GM21526 (cell line): ENCODE measurements at regions not wholly inside any gene's neighbourhood (a gene's known extent, or its start where the extent isn't known, plus 50 kb on each side); places are given as distances from the start of the nearest gene placed in this dataset.

Source experiments
- ATAC-seq: cut with Tn5 transposase; IDR thresholded peaks from one replicate; pipeline ENCODE4 v1.9.1; 2021; ENCODE audit warnings: moderate library complexity; ENCODE audit not compliant: unreplicated experiment, low FRiP score

DNA sequence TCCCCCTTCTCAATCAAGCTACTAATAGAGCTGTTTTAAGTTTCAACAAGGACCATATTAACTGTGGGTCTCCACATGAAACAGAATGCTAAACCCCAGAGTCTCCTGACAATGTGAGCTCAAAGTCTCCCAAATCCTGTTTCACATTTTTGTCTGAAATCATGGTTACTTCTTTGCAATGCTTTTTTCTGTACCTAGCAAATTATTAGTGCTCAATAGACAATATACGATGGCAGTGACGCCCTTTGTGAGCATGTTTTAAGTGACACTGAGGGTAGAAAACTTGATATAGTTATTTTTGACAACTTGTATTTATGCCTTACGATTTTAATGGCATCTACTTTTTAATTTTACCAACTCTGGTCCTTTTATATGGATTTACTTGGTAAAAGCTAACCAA lies 85.4 kb upstream of the SOX5 start:
- no peak for ATAC-seq

DNA sequence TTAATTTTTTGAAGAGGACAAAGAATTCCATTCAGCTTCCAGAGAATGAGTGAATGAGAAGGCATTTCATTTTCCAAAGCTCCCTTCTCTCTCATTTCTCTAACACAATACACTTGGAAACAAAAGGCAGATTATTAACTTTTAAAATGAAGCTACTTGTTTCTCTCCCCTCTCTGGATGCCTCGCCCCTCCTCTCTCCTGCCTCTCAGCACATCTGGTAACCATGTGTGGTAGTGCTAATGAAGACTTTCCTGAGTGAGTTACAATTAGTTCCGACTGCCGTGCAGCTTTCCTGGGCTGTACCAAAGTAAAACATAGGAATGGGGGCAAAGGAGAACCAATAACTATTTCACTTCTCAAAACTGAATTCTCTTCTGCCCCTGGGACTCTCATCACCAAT lies 84.7 kb upstream of the SOX5 start:
- no peak for ATAC-seq

DNA sequence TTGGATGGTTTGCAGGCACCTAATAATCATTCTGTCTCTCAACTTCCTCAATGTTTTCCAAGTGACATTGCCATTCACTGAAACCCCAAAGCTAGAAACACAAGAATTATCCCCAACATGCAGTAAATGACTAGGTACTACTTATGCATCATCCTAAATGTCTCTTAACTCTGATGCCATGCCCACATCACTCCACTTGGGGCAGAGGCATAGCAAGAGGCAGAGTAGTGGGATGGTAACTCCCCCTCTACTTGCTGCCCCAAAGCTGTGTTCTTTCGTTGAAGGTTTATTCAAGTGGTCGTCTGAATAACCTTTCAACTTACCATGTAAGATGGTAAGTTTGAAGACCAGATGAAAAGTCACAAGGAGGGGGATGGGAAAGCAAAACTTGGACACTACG lies 77.9 kb upstream of the SOX5 start:
- no peak for ATAC-seq

DNA sequence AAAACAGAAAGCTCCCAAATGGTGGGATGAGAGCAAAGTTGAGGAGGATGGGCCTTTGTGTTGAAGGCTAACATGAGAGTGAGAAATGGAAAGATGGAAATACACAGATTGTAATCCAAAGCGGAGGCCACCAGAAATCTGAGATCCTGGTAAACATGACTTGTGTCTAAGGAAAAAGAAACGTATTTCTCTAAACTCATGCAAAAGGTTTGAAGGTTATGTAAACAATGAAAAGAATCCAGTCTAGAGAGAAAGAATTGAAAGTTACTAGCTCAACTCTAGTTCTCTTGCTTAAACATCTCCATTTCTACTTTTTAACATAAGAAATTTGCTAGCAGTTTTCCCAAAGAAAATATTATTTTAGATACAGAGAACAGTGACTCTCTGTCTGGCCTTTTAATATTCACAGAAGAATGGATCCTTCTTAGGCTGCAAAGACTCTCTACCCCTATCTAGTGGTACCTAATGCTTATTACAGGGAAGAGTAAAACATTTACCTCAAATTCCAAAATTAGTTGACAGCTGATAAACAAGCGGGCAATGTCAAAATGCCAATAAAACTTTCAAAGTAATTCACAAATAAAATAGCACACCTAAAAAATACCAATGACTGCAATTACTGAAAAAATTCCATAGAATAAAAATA lies 75.8 kb upstream of the SOX5 start:
- ATAC-seq: no peak

DNA sequence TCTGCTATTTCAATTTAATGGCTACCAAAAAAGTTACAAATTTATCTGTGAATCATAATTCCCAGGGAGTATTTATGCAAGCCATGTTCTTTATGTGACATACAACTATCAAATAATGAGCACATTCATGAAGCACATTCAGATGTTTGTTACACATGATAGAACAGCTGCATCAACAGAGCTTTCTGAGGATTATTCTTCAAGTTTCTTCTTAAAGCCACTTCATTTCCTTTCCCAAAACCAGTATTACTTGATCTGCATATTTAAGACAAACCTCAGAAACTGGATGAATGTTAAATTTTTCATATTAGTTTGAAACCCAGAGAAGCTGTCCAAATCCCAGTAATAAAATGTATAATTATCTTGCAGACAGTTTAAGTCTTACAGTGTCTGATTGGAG lies 73.6 kb upstream of the SOX5 start:
- no peak for ATAC-seq

DNA sequence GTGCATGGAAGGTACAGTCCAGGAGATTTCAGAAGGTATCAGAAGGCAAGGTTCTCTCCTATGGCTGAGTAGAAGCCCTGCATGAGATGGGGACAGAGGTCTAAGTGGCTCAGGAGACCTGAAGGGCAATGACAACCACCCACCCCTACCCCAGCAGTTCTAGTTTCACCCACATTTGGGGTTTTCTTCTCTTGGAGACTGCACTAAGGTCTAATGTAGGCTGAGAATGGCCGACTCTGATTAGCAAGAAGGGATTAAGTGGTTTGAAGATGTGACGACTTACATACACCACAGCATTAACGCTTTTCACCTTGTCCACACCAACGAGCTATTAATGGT lies 71.7 kb upstream of the SOX5 start:
- no peak for ATAC-seq

DNA sequence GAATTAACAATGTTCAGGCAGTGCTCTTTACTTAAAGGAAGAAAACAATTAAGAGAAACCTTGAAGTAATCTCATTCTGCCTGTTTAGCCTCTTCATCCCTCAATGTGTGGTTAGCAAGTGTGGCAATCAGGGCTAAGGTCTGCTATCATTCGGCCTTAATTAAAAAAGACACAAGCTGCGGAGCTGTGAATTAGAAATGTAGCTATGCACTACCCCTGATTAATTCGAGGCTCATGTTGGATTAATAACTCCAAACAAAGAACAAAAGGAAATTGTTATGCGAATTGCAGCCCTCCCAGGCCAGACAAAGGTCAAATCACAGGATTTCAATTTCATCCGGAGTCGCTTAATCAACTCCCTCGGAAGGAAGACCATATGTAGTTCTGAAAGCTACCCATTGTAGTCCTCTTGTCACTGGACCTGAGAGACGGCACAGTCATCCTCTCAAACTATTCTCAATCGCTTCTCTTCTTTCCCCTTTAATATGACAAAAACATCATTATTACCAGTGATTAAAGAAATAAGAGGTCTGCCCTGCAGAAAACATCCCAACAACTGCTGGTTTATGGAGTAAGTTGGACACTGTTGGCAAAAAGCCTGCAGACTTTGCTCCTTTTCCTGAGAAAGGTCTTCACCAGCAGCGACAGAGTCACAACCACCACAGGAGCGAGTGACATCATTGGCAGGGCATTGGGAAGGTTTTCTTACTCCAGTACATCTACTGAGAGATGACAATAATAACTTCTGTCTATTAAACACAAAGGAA lies 71.1 kb upstream of the SOX5 start:
- no peak for ATAC-seq

DNA sequence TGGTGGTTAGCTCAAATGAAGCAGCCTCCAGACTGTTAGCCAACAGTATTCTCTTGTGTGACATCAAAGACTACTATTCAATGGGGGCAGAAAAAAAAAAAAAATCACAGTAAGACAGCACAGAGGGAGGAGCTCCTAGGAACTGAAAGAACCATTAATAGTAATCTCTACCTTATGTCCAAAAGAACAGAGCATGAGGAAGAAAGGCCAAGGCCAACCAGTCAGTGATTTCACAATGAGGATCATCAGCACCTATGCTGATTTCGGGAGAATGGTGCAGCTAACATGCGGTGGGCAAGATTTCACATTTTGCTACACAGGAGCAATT lies 66.3 kb upstream of the SOX5 start:
- ATAC-seq: no peak

DNA sequence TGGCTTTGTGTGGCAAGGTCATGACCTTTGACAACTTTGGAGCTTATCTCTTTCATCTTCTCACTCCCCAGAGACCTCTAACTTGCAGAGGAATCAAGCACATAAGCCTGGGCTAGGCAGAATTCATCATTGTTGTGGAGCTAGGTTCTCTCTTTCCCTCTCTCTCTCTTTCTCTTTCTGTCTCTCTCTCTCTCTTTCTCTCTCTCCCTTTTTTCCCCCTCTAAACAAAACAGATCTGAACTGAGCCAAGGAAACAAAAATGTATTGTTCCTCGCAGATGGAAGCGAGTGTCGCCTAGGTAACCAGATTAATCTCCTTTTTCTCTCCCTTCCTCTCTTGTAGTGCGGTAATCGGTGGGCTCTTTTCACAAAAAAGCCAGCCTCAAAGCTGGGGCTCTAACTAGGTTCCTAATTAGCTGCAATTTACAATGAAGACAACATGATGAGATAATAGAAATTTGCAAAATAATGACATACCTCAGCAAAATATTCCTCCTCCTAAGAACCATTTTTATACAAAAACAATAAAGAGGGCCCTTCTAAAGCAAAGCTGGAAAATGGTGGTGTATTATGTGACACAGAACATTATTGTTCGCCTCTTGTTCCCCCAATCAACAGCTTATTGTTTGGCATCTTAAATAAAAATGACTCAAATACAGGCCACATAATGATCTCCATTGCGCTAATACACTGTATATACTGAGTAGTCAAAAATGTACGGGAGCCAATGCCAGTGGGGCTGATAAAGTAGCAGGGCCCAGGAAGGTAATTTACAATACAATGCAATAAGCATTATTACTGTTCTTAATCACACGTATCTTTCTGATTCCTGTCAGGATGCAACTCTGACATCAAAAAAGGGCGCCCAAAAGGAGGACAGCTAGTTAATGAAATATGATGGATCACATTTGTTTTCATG lies 65.7 kb upstream of the SOX5 start:
- no peak for ATAC-seq

DNA sequence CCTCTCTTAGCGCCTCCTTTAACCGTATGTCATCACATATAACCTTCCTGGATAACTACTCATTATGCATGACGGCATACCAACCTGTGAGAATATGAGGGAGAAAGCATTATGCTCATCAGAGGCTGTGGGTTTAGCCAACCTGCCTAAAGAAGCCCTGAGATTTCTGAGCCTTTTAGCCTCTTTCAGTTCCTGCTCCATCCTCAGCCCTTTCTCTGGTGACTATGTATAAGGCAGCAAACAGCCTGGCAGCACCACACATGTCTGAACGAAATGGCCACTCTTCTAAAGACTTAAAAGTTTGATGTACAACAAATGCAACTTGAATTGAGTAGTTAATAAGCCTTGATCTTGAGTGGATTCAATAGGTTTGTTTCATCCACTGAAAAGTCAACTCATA lies 64.8 kb upstream of the SOX5 start:
- no peak for ATAC-seq

DNA sequence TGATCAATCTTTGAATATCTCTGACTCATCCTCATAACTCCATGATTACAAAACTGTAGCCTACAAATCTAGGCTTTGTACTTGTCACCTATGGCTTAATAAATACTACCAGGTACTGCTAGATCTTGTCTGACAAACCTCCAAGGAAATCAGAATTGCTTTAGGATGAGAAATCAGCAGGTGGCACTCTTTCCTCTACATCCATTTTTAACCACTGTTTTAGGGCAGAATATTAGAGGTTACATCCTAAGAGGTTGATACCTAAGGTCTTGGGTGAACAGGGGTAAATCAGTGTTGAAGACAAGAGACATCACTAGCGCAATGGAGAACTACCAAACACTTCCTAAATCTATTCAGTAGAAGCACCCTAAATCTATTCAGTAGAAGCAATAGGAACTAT lies 63.1 kb upstream of the SOX5 start:
- no peak for ATAC-seq

DNA sequence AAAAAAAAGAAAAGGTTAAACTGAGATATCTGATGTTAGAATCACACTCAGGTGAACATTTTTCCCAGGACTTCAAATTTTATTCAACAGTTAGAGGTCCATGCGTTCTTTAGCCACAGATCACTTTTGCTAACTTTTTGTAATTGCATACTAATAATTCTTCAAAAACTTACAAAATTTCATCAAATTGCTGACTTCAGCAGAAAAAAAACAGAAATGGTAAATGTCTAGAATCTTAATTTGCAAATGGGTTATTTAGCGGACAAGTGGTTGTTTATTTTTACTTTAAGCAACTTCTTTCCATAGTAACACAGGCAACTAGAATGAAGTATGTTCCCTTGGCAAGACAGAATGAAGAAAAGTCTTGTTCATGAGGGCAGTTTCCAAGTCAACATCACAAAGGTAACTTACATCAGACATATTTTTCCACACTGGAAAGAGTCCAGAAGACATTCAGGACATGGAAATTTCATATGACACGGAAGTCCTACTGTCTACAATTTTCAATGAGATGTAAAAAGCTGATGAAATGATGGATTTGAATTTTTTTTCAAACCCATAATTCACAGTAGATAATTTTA lies 62.5 kb upstream of the SOX5 start:
- ATAC-seq: no peak

DNA sequence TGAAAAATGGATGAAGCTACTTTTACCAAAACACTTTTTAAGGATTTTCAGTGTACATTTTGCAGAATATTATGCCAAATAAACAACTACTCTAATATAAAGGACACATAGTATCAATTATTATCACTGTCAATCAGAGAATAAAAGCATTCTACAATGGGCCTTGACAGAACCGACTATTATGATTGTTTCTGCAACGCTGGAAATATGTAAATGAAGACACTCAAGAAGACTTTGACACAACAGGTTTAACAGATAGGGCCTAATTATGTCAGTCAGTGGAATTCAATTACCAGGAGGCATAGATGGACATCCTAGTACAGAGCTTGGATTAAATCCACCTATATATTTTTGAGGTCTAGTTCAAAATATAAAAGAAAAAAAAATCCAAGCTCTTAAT lies 58.7 kb upstream of the SOX5 start:
- no peak for ATAC-seq
